Uterus (tissue), 3 donors: ENCODE measurements at regions not wholly inside any gene's neighbourhood (a gene's known extent, or its start where the extent isn't known, plus 50 kb on each side); places are given as distances from the start of the nearest gene placed in this dataset.

ENCODE experiments used
- DNase-seq, 2 donors: peaks; one replicate each; pipeline ENCODE4 v3.0.0-alpha.2; 2019 to 2020
- H3K27ac ChIP-seq, 2 donors: fragments of 200-600 bp; sonication (generic); 1 replicate in 1 of 2; 2 replicates in 1 of 2; pipeline ENCODE4 v1.5.1; 2016 to 2018
- H3K27me3 ChIP-seq, 2 donors: fragments of 200-600 bp; sonication (generic); one replicate each; pipeline ENCODE4 v1.5.1; 2018 to 2019; ENCODE audit warnings: control low read depth in 1 of 2
- H3K36me3 ChIP-seq, 2 donors: fragments of 200-600 bp; sonication (generic); one replicate each; pipeline ENCODE4 v1.5.1; 2019; ENCODE audit warnings: control low read depth in 1 of 2
- H3K4me1 ChIP-seq, 2 donors: fragments of 200-600 bp; sonication (generic); one replicate each; pipeline ENCODE4 v1.5.1; 2018 to 2019; ENCODE audit warnings: control low read depth in 1 of 2
- H3K4me3 ChIP-seq, 2 donors: fragments of 200-600 bp; sonication (generic); 1 replicate in 1 of 2; 2 replicates in 1 of 2; pipeline ENCODE4 v1.5.1; 2018 to 2019; ENCODE audit warnings: mild to moderate bottlenecking in 1 of 2
- H3K9me3 ChIP-seq, 2 donors: fragments of 200-600 bp; sonication (generic); one replicate each; pipeline ENCODE4 v1.5.1; 2019; ENCODE audit warnings: control low read depth in 1 of 2
- CTCF ChIP-seq, 4 experiments: fragments of 200-600 bp in 2 of 4; fragments of 450-650 bp in 2 of 4; sonication (generic) in 2 of 4; IDR thresholded peaks; one replicate each; pipeline ENCODE4 v1.5.1; 2016 to 2019; ENCODE audit warnings: antibody characterized with exemption in 4 of 4, mild to moderate bottlenecking in 2 of 4, moderate library complexity in 1 of 4
- POLR2A ChIP-seq, 2 donors: fragments of 450-650 bp; IDR thresholded peaks; one replicate each; pipeline ENCODE4 v1.6.1; 2016; ENCODE audit warnings: antibody characterized with exemption in 2 of 2, mild to moderate bottlenecking in 1 of 2, moderate library complexity in 1 of 2
- intact Hi-C: fragments of 100-400 bp; cut with DNase I; formaldehyde crosslinking; loops from one replicate; pipeline ENCODE4 v1.15.1; 2023; ENCODE audit warnings: low total_unique reads
- donor health status: DM: yes; HTN: yes; CAD: no.

GRCh38 chr6:98137391-98137790 lies 697.0 kb upstream of the POU3F2 start:
- H3K4me3 ChIP-seq, result no peak overlapping the region
- intact Hi-C loops, result no loop called here
- TF ChIP-seq POLR2A (IDR thresholded peaks at IDR 0.05) (no peak), CTCF (IDR thresholded peaks at IDR 0.05) (no peak)
- no peaks in the 10 kb centered on the region for H3K36me3 ChIP-seq
- H3K27me3 ChIP-seq, result no peaks in the 10 kb centered on the region
- H3K27ac ChIP-seq, result no peak overlapping the region
- H3K4me1 ChIP-seq, result no peaks in the 10 kb centered on the region
- H3K9me3 ChIP-seq, result no peaks in the 10 kb centered on the region
- DNase-seq, result no peak

DNA sequence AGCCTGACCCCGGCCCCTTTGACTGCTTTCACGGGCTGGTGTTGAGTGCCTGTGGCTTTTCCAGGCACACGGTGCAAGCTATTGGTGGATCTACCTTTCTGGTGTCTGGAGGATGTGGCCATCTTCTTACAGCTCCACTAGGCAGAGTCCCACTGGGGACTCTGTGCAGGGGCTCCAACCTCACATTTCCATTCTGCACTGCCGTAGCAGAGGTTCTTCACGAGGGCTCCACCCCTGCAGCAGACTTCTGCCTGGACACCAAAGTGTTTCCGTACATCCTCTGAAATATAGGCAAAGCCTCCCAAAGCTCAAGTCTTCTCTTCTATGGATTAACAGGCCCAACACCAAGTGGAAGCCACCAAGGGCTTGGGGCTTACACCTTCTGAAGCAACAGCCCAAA lies 691.5 kb upstream of the POU3F2 start:
- Histone ChIP-seq H3K27me3 (no peaks in the 10 kb centered on the region), H3K9me3 (no peaks in the 10 kb centered on the region), H3K36me3 (no peaks in the 10 kb centered on the region), H3K4me1 (no peaks in the 10 kb centered on the region), H3K27ac (no peak overlapping the region), H3K4me3 (no peak overlapping the region)
- intact Hi-C loops, result no loop called here
- no peak for DNase-seq
- TF ChIP-seq CTCF (IDR thresholded peaks at IDR 0.05), result no peak
- no peak for TF ChIP-seq POLR2A (IDR thresholded peaks at IDR 0.05)

GRCh38 chr6:98146656-98147055 lies 687.7 kb upstream of the POU3F2 start:
- no peak for TF ChIP-seq CTCF (IDR thresholded peaks at IDR 0.05)
- no peak for TF ChIP-seq POLR2A (IDR thresholded peaks at IDR 0.05)
- Histone ChIP-seq H3K4me3 (no peak overlapping the region), H3K27me3 (no peaks in the 10 kb centered on the region), H3K27ac (no peak overlapping the region), H3K36me3 (no peaks in the 10 kb centered on the region), H3K4me1 (no peaks in the 10 kb centered on the region), H3K9me3 (no peaks in the 10 kb centered on the region)
- DNase-seq, result no peak
- intact Hi-C loops, result no loop called here

DNA sequence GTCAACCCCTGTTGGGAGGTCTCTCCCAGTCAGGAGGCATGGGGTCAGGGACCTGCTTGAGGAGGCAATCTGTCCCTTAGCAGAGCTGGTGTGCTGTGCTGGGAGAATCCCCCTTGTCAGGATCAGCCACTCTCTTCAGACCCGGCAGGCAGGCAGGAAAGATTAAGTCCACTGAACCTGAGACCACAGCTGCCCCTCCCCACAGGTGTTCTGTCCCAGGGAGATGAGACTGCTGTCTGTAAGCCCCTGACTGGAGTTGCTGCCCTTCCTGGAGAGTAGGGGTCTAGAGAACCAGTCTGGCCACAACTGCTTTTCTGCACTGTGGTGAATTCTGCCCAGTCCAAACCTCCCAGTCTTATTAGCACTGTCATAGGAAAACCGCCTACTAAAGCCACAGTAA lies 677.8 kb upstream of the POU3F2 start:
- no peaks in the 10 kb centered on the region for H3K36me3 ChIP-seq
- H3K27ac ChIP-seq, result no peak overlapping the region
- H3K27me3 ChIP-seq, result no peaks in the 10 kb centered on the region
- no peaks in the 10 kb centered on the region for H3K4me1 ChIP-seq
- DNase-seq, result no peak
- H3K9me3 ChIP-seq, result no peaks in the 10 kb centered on the region
- no peak overlapping the region for H3K4me3 ChIP-seq
- intact Hi-C loops, result no loop called here
- no peak for TF ChIP-seq CTCF (IDR thresholded peaks at IDR 0.05)

GRCh38 chr6:98179606-98180005 lies 654.8 kb upstream of the POU3F2 start:
- Histone ChIP-seq H3K4me1 (no peaks in the 10 kb centered on the region), H3K27ac (no peak overlapping the region), H3K9me3 (no peaks in the 10 kb centered on the region), H3K4me3 (no peak overlapping the region), H3K27me3 (no peaks in the 10 kb centered on the region), H3K36me3 (no peaks in the 10 kb centered on the region)
- no peak for TF ChIP-seq POLR2A (IDR thresholded peaks at IDR 0.05)
- TF ChIP-seq CTCF (IDR thresholded peaks at IDR 0.05), result no peak
- intact Hi-C loops, result no loop called here
- DNase-seq, result no peak
